GM18868 (cell line): ENCODE measurements at regions not wholly inside any gene's neighbourhood (a gene's known extent, or its start where the extent isn't known, plus 50 kb on each side); places are given as distances from the start of the nearest gene placed in this dataset.
"Not testable (repeated sequence)": the region's sequence is repeated elsewhere in the genome, so short reads cannot be mapped to it uniquely, and the experiment has no call there.

Experiments
- ATAC-seq: cut with Tn5 transposase; IDR thresholded peaks from one replicate; pipeline ENCODE4 v1.9.1; 2021; ENCODE audit warnings: mild to moderate bottlenecking, moderate library complexity; ENCODE audit not compliant: unreplicated experiment

DNA sequence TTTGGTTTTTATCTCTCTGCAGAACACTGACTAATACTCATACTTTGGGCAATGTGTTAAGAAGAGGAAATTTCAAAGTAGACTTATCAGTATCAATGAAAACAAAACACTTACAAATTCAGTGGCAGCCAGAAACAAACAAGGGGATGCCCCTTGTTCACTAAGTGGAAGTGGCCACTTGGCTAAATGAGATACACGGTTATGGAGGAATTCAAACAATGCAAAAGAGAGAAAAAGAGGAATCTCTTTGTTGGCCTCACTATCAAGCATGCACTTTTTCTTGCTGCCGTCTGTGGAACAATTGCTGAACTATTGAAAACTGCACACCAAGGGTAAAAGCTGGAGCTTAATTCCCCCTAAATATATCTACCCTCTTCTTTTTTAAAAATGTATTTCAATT lies 2044.9 kb upstream of the CDH6 start:
- no peak for ATAC-seq

DNA sequence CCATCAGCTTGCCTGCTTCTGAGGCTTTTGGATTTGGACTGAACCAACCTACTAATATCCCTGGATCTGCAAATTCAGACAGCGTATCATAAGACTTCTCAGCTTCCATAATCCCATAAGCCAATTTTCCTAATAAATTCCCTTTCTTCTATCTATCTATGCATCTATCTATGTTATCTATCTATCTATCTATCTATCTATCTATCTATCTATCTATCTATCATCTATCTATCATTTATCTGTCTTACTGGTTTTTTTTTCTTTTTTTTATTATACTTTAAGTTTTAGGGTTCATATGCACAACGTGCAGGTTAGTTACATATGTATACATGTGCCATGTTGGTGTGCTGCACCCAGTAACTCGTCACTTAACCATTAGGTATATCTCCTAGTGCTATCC lies 2045.4 kb upstream of the CDH6 start:
- ATAC-seq = no peak

DNA sequence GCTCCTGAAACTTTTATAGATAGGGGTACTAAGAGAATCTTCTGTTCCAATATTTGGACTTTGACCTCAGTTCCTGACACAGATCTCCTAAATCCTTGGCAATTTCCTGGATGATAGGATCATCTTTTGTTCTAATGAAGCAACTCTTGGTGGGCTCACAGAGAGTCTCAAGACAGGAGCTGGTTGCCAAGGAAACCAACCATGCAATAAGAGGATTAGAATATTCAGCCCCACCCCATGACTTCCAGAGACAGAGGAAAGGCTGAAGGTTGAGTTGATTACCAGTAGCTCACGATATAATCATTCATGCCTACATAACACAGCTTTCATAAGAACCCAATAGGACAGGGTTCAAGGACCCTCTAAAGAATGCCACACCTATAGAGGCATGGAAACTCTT lies 2050.2 kb upstream of the CDH6 start:
- no peak for ATAC-seq

DNA sequence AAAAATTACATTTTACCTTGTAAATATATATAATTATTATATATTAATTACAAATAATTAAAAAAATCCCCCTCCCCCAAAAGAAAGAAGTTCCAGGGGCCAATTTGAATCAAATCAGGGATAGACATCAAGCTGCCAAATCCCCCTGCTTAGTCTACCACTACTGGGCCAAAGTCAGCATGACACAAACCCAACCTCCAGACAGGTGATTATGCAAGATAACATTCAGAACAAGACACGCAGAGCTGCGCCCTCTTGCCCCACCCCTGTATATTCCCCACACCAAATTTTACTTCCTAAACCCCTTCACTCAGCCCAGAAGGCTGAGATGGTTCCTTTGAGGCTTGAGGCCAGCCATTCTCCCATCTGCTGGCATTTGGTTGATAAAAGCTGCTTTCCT lies 2059.1 kb upstream of the CDH6 start:
- ATAC-seq = no peak

DNA sequence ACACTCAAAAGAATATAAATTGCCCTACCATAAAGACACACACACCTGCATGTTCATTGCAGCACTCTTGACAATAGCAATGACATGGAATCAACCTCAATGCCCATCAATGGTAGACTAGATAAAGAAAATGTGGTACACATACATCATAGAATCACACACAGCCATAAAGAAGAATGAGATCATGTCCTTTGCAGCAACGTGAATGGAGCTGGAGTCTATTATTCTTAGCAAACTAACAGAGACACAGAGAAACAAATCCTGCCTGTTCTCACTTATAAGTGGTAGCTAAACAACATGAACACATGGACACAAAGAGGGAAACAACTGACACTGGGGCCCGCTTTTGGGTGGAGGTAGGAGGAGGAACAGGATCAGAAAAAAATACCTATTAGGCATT lies 2062.2 kb upstream of the CDH6 start:
- no peak for ATAC-seq

DNA sequence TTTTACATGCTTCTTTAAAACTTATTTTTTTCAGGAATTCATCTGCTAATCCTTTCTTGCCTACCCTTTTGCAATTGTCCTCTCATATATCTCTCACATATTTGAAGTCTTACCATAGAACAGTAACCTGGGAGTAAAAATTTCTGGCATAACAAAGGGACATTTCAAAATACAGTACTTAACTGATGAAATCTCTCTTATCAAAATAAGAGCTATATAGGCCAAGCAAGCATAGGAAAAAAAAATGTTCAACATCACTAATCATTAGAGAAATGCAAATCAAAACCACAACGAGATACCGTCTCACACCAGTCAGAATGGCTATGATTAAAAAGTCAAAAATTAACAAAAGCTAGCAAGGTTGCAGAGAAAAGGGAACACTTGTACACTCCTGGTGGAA lies 2062.7 kb upstream of the CDH6 start:
- ATAC-seq = no peak

DNA sequence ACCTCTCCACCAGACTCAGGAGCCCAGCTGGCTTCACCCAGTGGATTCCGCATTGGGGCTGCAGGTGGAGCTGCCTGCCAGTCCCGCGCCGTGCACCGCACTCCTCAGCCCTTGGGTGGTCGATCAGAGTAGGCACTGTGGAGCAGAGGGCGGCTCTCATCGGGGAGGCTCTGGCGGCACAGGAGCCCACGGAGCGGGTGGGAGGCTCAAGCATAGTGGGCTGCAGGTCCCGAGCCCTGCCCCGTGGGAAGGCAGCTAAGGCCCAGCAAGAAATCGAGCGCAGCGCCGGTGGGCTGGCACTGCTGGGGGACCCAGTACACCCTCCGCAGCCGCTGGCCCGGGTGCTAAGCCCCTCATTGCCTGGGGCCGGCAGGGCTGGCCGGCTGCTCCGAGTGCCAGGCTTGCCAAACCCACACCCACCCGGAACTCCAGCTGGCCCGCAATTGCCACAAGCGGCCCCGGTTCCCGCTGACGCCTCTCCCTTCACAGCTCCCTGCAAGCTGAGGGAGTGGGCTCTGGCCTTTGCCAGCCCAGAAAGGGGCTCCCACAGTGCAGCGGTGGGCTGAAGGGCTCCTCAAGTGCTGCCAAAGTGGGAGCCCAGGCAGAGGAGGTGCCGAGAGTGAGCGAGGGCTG lies 2065.8 kb upstream of the CDH6 start:
- not testable (repeated sequence) for ATAC-seq

DNA sequence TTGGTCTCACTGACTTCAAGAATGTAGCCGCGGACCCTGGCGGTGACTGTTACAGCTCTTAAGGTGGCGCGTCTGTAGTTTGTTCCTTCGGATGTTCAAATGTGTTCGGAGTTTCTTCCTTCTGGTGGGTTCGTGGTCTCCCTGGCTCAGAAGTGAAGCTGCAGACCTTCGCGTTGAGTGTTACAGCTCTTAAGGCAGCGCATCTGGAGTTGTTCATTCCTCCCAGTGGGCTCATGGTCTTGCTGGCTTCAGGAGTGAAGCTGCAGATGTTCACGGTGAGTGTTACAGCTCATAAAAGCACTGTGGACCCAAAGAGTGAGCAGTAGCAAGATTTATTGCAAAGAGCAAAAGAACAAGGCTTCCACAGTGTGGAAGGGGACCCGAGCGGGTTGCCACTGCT lies 2067.0 kb upstream of the CDH6 start:
- not testable (repeated sequence) for ATAC-seq

DNA sequence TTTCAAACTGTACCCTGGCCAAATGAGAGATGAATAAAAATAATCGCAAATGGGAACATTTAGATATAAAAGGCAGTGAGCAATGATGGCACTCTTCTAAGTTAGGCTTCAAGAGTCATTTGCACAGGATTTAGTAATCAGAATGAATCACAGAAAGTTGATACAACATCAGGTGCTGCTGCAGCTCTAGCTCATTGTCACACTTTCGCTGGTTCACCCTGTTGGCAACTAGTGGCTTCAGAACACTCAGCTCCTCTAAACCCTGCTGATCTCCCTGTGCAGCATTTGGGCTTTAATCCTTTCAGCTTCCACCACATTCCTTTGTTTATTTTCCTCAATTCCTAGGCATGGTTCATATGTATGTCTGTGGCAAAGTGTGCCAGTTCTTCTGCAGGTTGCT lies 2071.2 kb upstream of the CDH6 start:
- ATAC-seq = no peak

DNA sequence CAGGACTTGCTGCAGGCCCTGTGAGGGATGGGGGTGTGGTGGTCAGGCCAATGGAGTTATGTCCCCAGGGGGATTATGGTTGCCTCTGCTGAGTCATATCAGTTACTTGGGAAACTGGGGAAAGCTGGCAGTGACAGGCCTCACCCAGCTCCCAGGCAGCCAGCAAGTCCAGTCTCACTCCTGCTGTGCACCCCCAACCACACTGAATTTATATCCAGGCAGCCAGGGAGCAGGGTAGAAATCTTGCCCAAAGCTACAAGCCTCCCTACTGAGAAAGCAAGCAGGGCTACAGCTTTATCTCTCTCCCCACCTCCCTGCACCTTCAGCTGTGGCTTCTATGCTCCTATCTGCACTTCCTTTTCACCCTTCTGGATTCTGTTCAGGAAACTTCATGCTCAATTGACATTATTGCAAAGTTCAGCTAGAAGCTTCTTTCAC lies 2076.0 kb upstream of the CDH9 start:
- no peak for ATAC-seq

DNA sequence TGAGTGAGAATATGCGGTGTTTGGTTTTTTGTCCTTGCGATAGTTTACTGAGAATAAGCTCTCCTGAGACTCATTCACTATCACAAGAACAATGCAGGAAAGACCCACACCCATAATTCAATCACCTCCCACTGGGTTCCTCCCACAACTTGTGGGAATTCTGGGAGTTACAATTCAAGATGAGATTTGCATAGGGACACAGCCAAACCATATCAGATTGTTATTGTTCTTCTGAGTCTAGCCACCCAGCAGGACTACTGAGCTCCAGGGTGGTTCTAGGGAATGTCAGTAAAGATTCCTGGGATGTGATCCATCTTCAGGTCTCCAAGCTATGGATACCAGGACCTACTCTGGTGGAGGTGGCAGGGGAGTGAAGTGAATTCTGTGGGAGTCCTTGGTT lies 2075.1 kb upstream of the CDH9 start:
- no peak for ATAC-seq

DNA sequence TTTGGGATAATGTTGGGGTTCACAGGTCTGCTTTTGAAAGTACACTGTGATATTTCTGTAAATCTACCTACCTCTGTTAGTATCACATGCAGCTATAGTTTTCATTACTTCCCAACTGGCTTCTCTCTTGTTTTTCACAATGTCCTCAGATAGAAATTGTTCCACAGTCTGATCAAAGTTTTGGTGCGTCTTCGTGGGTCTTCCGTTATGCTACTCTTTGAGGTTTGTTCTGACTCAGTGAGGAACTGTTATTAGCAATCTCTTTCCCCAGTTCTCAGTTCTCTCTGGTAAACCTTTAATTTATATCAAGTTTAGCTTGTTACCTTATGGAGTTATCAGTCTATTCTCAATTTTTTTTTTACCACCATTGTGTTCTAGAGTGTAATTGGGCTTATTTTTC lies 2061.2 kb upstream of the CDH9 start:
- ATAC-seq = no peak

DNA sequence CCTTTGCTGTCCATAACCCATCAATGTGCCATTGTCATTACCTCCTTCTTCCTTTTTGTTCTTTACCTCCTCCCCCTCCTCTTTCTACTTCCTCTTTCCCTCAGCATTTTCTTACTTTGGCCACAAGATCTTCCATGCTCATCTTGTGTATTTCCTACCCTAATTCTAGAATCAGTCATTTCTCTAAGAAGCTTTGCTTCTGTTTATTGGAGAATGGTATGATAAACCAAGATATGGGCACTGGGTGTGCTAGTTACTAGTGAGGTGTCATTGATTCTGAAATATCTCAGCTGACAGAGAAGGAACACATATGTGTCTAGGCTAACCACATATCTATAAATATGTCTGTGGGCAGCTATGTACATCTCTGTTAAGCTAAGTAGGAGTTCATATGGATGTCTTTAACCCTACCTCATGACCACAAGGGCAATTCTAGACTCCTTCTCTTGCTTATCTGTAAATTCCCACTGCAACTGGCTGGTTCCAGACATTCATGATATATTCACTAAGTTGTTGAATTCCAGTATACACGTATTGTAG lies 2051.3 kb upstream of the CDH9 start:
- ATAC-seq = peak; percentile 63

DNA sequence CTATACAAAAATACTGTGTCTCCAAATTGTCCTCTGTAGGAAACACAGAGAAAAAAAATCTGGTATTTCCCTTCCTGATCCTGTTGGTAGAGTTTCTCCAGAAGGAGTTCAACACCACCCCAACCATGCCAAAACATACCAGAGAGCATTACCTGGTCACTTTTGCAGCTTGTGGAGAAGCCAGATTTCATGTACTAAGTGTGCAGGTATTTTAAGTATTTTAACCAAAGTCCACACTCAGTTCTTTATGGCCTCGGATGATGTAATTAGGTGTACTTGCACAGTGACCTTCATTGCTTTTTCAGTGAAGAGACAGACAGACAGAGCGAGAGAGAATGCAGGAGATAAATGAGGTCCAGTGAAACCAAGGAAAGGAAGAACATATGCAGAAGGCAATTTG lies 2046.8 kb upstream of the CDH9 start:
- no peak for ATAC-seq

DNA sequence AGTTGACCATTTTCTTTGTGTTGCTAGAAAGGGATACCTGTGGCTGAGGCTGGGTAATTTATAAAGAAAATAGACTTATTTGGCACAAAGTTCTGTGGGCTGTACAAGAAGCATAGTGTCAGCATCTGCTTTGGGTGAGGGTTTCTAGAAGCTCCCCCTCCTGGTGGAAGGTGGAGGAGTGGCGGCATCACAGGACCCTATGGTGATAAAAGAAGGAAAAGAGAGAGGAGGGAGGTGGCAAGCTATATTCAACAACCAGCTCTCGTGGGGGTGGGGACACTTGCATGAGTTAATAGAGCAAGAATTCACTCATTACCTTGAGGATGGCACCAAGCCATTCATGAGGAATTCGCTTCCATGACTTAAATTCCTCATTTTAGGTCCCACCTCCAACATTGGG lies 2041.4 kb upstream of the CDH9 start:
- ATAC-seq = no peak

DNA sequence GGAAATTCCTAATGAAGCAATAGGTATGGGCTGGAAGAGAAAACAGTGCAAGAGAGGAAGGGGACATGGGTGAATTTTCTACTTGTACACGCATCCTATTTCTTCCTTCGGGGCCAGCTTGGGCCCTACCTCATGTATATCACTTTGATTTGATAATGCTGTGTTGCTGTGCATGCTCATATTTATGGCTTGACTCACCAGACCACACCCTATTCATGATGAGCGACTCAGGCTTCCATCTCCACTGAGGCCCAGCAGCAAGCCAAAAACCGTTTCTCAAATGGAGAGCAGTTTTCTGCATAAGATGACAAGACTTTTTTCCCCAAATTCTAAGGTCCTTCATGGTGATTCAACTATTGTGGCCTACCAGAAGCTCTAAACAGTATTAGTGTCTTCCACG lies 2039.1 kb upstream of the CDH9 start:
- ATAC-seq = no peak

DNA sequence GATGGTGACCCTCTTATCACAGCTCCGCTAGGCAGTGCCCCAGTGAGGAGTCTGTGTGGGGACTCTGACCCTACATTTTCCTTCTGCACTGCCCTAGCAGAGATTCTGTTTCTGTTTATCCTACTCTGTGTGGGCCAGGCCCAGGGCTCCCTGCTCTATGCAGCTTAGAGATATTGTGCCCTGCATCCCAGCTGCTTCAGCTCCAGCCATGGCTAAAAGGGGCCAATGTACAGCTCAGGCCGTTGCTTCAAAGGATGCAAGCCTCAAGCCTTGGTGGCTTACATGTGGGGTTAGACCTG lies 2030.7 kb upstream of the CDH9 start:
- no peak for ATAC-seq

DNA sequence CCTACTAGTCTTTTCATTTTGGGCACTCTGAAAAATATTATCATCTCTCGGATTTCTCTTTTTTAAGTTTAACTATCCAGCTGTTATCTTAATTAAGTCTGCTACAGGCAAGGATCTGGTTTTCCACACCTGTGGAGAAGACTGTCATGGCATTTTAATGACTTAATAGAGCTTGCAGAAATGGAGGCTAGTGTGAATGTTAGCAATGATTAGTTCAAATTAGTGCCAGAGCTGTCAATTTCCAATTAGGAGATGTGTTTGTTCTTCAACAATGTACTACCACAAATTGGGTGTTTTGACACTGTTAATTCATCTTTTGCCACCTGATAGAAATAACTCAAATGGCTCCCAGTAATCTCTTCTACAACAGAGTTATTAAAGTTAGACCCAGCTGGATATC lies 2023.0 kb upstream of the CDH9 start:
- no peak for ATAC-seq

DNA sequence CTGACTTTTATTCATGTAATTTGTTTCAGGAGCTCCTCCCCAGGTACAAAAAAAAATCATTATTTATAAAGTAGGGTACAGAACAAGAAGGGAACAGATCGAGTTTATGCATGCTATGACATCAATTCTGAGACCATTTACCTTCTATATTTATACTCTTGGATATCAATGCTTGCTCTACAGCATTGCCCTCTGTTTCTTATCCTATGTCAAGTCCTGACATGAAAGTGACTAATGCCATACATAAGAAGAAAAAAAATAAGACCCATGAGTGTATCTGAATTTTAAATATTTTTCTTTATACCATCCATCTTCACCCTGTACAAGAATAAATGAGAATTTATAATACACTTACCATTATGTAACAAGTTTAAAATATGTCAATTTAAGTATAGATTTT lies 2016.3 kb upstream of the CDH9 start:
- no peak for ATAC-seq

DNA sequence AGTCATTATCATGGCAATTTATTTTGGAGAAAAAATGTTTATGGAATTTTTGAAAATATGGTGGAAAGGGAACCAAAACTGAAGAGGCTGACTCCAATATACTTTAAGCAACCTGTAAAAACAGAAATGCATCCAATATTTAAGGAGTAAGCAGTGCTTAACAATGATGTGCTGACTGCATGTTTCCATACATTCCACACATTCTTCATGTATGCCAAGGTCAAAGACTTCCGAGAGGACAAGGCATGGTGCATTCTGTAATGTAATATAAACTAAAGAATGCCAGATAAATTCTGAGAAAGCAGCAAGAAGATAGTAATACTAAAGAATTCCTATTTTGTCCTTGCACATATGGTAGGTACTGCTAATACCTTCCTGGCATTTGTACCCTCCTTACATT lies 2015.9 kb upstream of the CDH9 start:
- ATAC-seq = no peak

DNA sequence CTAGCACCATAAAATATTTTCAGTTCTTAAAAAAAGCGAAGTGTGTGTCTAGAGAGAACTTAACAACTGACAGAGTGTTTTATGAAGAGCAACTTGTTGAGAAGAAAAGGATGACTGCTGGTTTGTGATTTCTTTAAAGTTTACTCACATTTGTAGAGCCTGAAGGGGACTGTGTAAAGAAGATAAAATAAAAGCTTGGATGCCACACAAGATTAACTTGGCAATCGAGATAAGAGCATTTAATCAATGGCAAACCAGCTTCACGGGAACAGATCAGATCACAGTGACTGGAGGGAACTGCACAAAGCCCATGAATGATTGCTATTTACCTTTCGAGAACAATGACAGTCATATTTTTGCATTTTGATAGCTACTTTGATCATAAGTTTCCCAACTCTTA lies 2013.1 kb upstream of the CDH9 start:
- ATAC-seq = no peak

DNA sequence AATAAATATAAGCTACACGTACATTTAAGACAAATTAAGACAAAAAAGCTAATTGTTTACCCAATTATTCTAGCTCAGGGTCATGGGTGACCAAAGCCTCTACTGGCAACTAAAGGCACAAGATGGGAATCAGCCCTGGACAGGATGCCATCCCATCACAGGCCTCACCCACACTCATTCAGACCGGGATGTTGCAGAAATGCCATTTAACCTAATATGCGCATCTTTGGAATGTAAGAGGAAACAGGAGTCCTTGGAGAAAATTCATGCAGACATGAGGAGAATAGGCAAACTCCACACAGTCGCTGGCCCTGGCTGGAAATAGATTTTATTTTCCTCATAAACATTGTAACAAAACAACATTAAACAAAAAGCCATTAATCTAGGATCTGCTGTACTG lies 2003.8 kb upstream of the CDH9 start:
- ATAC-seq = no peak

DNA sequence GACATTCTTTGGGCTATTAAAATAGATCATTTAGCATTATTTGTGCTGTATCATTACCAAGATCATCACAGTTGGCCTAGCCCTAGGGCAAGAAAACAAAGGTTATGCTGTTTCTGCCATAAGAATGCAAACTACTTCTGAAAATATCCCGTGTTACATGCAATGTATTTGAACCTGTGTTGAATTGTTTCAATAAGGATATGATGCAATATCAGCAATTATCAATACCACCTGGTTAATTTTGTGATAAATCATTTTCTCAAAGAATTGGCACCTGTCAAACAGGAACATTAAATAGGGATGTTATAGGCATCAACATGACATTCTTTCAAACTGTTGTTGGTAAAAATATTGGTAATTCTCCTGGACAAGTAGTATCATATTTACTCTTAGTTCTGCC lies 2002.0 kb upstream of the CDH9 start:
- ATAC-seq = no peak

DNA sequence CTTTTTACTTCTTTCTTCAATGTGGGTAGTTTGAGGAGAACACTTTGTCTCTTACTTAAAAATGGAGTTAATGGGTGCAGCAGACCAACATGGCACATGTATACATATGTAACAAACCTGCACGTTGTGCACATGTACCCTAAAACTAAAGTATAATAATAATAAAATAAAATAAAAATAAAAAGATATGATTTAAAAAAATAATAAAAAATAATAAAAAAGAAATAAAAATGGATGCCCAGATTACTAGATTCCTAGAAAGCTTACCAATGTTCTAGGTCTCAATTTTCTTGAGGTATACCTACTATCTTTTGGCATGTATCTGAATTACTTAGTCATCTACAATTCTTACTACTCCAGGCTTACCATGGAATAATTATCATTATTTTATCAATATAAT lies 2001.6 kb upstream of the CDH9 start:
- ATAC-seq = no peak
